BLaER1 (cell line): ENCODE measurements at regions not wholly inside any gene's neighbourhood (a gene's known extent, or its start where the extent isn't known, plus 50 kb on each side); places are given as distances from the start of the nearest gene placed in this dataset.
A peak's percentile ranks its signal among the peaks of the same experiment; 100 is the strongest.

ENCODE experiments used
- H3K27ac ChIP-seq: shearing (Covaris generic); formaldehyde crosslinking; 2 replicates; pipeline ENCODE4 v1.8.1; 2022
- H3K27me3 ChIP-seq: shearing (Covaris generic); formaldehyde crosslinking; 2 replicates; pipeline ENCODE4 v1.8.1; 2022
- H3K36me3 ChIP-seq: shearing (Covaris generic); formaldehyde crosslinking; 2 replicates; pipeline ENCODE4 v1.8.1; 2022
- H3K4me1 ChIP-seq: shearing (Covaris generic); formaldehyde crosslinking; 2 replicates; pipeline ENCODE4 v1.8.1; 2022
- H3K4me2 ChIP-seq: shearing (Covaris generic); formaldehyde crosslinking; 2 replicates; pipeline ENCODE4 v1.8.1; 2022
- H3K4me3 ChIP-seq: shearing (Covaris generic); formaldehyde crosslinking; 2 replicates; pipeline ENCODE4 v1.8.1; 2022
- H3K9ac ChIP-seq: shearing (Covaris generic); formaldehyde crosslinking; 2 replicates; pipeline ENCODE4 v1.8.1; 2022
- H3K9me3 ChIP-seq: shearing (Covaris generic); formaldehyde crosslinking; 2 replicates; pipeline ENCODE4 v1.8.1; 2022
- H4K20me1 ChIP-seq: shearing (Covaris generic); formaldehyde crosslinking; 2 replicates; pipeline ENCODE4 v1.8.1; 2022
- Cebpa-rat ChIP-seq: shearing (Covaris generic); IDR thresholded peaks from 2 replicates; pipeline ENCODE4 v1.8.1; 2022

- H4K20me1 ChIP-seq, result no peaks in the 10 kb centered on the region
- peaks cover 12% of the 10 kb centered on the region for H3K4me1 ChIP-seq
- H3K9me3 ChIP-seq, result no peaks in the 10 kb centered on the region
- H3K27ac ChIP-seq, result no peak overlapping the region
- no peak overlapping the region for H3K9ac ChIP-seq
- TF ChIP-seq Cebpa-rat, result no peak
- no peak overlapping the region for H3K4me2 ChIP-seq
- no peak overlapping the region for H3K4me3 ChIP-seq
- no peaks in the 10 kb centered on the region for H3K36me3 ChIP-seq
- H3K27me3 ChIP-seq, result no peaks in the 10 kb centered on the region
Observed at GRCh38 chr19:30672926-30673325, 300.7 kb downstream of the ZNF536 start.

DNA sequence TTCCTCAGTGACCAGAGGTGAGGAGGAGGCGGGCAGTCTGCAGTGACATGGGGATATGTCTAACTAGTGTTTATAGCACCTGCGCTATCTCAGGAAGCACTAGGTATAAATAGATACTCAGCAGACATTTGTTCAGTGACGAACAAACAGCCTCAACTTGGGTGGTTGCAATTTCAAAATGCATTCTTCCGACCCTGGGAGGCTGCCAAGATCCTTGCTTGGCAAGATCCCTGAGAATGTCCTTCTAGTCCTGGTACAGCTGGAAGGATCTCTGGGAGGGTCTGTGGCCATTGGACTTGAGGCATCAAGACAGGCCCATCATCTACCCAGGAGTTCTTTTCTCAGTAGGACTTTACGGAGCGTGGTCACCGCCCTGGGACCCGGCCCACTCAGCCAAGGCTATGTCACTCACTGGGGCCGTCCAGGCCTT is 299.5 kb downstream of the ZNF536 start:
- no peak for TF ChIP-seq Cebpa-rat
- no peak overlapping the region for H3K4me2 ChIP-seq
- no peak overlapping the region for H3K4me3 ChIP-seq
- peaks cover 12% of the 10 kb centered on the region for H3K4me1 ChIP-seq
- no peak overlapping the region for H3K9ac ChIP-seq
- no peaks in the 10 kb centered on the region for H3K9me3 ChIP-seq
- H4K20me1 ChIP-seq, result no peaks in the 10 kb centered on the region
- H3K27me3 ChIP-seq, result no peaks in the 10 kb centered on the region
- no peak overlapping the region for H3K27ac ChIP-seq
- no peaks in the 10 kb centered on the region for H3K36me3 ChIP-seq

DNA sequence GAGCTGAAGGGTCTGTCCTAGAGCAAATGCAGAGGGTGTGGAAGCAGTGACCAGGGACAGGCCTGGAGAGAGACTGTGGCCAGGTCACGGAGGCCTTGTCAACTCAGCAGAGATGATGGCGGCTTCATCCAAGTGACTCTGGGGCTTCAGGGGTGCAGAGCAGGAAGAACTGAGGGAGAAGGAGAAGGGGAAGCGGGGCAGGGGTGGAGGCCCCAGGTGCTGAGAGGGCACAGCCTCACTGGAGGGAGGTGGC is 299.1 kb downstream of the ZNF536 start:
- no peak overlapping the region for H3K4me2 ChIP-seq
- H3K4me1 ChIP-seq, result peaks cover 12% of the 10 kb centered on the region
- H3K36me3 ChIP-seq, result no peaks in the 10 kb centered on the region
- no peak overlapping the region for H3K27ac ChIP-seq
- no peak overlapping the region for H3K9ac ChIP-seq
- no peak for TF ChIP-seq Cebpa-rat
- no peaks in the 10 kb centered on the region for H3K9me3 ChIP-seq
- H3K27me3 ChIP-seq, result no peaks in the 10 kb centered on the region
- no peak overlapping the region for H3K4me3 ChIP-seq
- H4K20me1 ChIP-seq, result no peaks in the 10 kb centered on the region

DNA sequence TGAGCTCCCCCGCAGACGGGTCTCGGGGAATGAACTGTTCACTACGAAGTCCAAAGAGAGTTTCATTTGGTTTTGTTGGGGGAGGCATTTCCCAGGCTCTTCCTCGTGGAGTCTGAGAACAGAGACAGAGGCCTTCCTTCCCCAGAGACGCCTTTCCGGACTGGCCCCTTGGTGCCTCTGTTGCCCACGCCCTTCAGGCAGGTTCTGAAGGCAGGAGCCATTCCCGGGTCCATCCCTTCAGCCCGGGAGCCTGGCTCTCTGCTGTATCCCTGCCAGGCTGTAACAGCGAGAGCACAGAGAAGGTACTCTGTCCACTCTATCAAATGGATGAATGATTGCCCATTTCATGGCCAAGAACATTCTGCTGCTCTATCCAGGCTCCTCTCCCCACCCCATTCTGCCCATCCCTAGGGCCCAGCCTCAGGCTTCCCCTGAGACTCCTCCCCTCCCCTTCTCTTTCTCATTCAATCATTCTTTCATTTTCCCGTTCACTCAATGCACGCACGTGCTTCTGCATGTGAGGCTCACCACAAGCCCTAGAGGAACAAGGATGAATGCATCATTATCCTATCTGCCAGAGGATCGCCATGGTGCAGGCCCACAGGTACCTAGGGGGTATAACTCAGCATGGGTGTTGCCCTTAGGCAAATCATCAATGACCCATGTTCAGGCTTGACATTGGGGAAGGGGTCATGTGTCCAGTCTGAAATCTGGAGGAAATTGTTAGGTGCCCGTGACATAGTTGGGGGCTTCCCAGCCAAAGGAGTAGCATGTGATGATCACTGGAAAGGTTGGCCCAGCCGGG is 298.6 kb downstream of the ZNF536 start:
- no peak overlapping the region for H3K4me3 ChIP-seq
- no peaks in the 10 kb centered on the region for H3K27me3 ChIP-seq
- H3K9me3 ChIP-seq, result no peaks in the 10 kb centered on the region
- peaks cover 12% of the 10 kb centered on the region for H3K4me1 ChIP-seq
- no peaks in the 10 kb centered on the region for H3K36me3 ChIP-seq
- TF ChIP-seq Cebpa-rat, result no peak
- no peak overlapping the region for H3K27ac ChIP-seq
- H3K9ac ChIP-seq, result no peak overlapping the region
- H3K4me2 ChIP-seq, result no peak overlapping the region
- no peaks in the 10 kb centered on the region for H4K20me1 ChIP-seq

DNA sequence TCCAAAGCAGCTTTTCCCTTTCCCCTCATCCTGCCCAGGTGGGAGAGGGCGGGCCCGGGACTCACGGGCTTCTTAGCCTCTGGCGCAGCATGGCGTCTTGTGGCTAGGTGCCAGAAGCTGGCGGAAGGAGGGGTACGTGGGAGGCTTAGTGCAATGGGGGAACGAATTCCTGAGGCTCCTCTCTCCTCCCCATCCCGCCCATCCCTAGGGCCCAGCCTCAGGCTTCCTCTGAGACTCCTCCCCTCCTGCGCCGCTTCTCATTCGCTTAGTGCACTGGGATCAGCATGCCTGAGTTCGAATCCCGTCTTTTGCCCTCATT is 297.8 kb downstream of the ZNF536 start:
- H3K27me3 ChIP-seq, result no peaks in the 10 kb centered on the region

GRCh38 chr19:30669329-30670010 is 297.3 kb downstream of the ZNF536 start:
- Histone ChIP-seq H3K27me3 (no peaks in the 10 kb centered on the region), H3K27ac (no peak overlapping the region), H3K9me3 (no peaks in the 10 kb centered on the region), H4K20me1 (no peaks in the 10 kb centered on the region), H3K4me1 (peaks cover 12% of the 10 kb centered on the region), H3K36me3 (no peaks in the 10 kb centered on the region), H3K9ac (no peak overlapping the region), H3K4me2 (peak overlapping the region; percentile 69), H3K4me3 (0 out of 2 replicates have a peak overlapping the region, but pooled peaks have one; percentile 31)
- TF ChIP-seq Cebpa-rat, result no peak

More for the DNA sequence above, 297.8 kb downstream of the ZNF536 start:
- H3K9ac ChIP-seq, result no peak overlapping the region
- no peaks in the 10 kb centered on the region for H3K9me3 ChIP-seq
- no peaks in the 10 kb centered on the region for H4K20me1 ChIP-seq
- H3K4me1 ChIP-seq, result peaks cover 12% of the 10 kb centered on the region
- no peak overlapping the region for H3K27ac ChIP-seq
- TF ChIP-seq Cebpa-rat, result no peak
- no peak overlapping the region for H3K4me3 ChIP-seq
- H3K36me3 ChIP-seq, result no peaks in the 10 kb centered on the region
- no peak overlapping the region for H3K4me2 ChIP-seq

GRCh38 chr19:30668521-30669155 is 296.5 kb downstream of the ZNF536 start:
- H3K4me2 ChIP-seq, result peak overlapping the region; percentile 69
- H3K4me1 ChIP-seq, result peaks cover 12% of the 10 kb centered on the region
- no peak overlapping the region for H3K9ac ChIP-seq
- no peak for TF ChIP-seq Cebpa-rat
- H4K20me1 ChIP-seq, result no peaks in the 10 kb centered on the region
- no peaks in the 10 kb centered on the region for H3K36me3 ChIP-seq
- no peak overlapping the region for H3K4me3 ChIP-seq
- no peak overlapping the region for H3K27ac ChIP-seq
- H3K9me3 ChIP-seq, result no peaks in the 10 kb centered on the region
- H3K27me3 ChIP-seq, result no peaks in the 10 kb centered on the region

- no peaks in the 10 kb centered on the region for H3K36me3 ChIP-seq
- TF ChIP-seq Cebpa-rat, result no peak
Observed at GRCh38 chr19:30667746-30668145, 295.6 kb downstream of the ZNF536 start.

GRCh38 chr19:30667227-30667626 is 295.0 kb downstream of the ZNF536 start:
- H3K4me1 ChIP-seq, result peaks cover 12% of the 10 kb centered on the region
- H4K20me1 ChIP-seq, result no peaks in the 10 kb centered on the region
- TF ChIP-seq Cebpa-rat, result no peak
- no peaks in the 10 kb centered on the region for H3K27me3 ChIP-seq
- no peak overlapping the region for H3K9ac ChIP-seq
- no peaks in the 10 kb centered on the region for H3K9me3 ChIP-seq
- no peak overlapping the region for H3K4me2 ChIP-seq
- no peak overlapping the region for H3K27ac ChIP-seq
- H3K36me3 ChIP-seq, result no peaks in the 10 kb centered on the region
- H3K4me3 ChIP-seq, result no peak overlapping the region

More at GRCh38 chr19:30667746-30668145, 295.6 kb downstream of the ZNF536 start:
- H3K9me3 ChIP-seq, result no peaks in the 10 kb centered on the region
- H3K4me2 ChIP-seq, result no peak overlapping the region
- no peak overlapping the region for H3K9ac ChIP-seq
- no peaks in the 10 kb centered on the region for H4K20me1 ChIP-seq
- no peaks in the 10 kb centered on the region for H3K27me3 ChIP-seq
- peaks cover 12% of the 10 kb centered on the region for H3K4me1 ChIP-seq
- H3K27ac ChIP-seq, result no peak overlapping the region
- no peak overlapping the region for H3K4me3 ChIP-seq

- no peak overlapping the region for H3K4me3 ChIP-seq
- H3K9me3 ChIP-seq, result no peaks in the 10 kb centered on the region
- no peaks in the 10 kb centered on the region for H3K27me3 ChIP-seq
- no peak overlapping the region for H3K27ac ChIP-seq
- no peak overlapping the region for H3K4me2 ChIP-seq
- no peaks in the 10 kb centered on the region for H4K20me1 ChIP-seq
- peaks cover 12% of the 10 kb centered on the region for H3K4me1 ChIP-seq
- TF ChIP-seq Cebpa-rat, result no peak
- H3K9ac ChIP-seq, result no peak overlapping the region
- no peaks in the 10 kb centered on the region for H3K36me3 ChIP-seq
Observed at GRCh38 chr19:30666301-30666803, 294.2 kb downstream of the ZNF536 start.
